Lung (tissue), 11 donors: ENCODE measurements at regions not wholly inside any gene's neighbourhood (a gene's known extent, or its start where the extent isn't known, plus 50 kb on each side); places are given as distances from the start of the nearest gene placed in this dataset.

Source experiments
- ATAC-seq: fragments of 200-7000 bp; cut with Tn5 transposase; one replicate; pipeline ENCODE4 v1.9.1; 2020; ENCODE audit warnings: moderate number of reproducible peaks; ENCODE audit not compliant: insufficient read depth, low FRiP score
- DNase-seq, 3 donors: peaks; one replicate each; pipeline ENCODE4 v3.0.0-alpha.2; 2013 to 2017
- H3K27ac ChIP-seq, 2 donors: one replicate each; pipeline ENCODE4 v1.5.1; 2013; ENCODE audit warnings: mild to moderate bottlenecking in 2 of 2, moderate library complexity in 2 of 2, control low read depth in 1 of 2, inconsistent platforms in 1 of 2, low read depth in 1 of 2, low read length in 1 of 2
- H3K27me3 ChIP-seq, 3 donors: one replicate each; pipeline ENCODE4 v1.5.1; 2013; ENCODE audit warnings: low read length in 2 of 3; ENCODE audit not compliant: control insufficient read depth in 3 of 3, insufficient read depth in 3 of 3
- H3K36me3 ChIP-seq, 4 donors: one replicate each; pipeline ENCODE4 v1.5.1; 2013; ENCODE audit warnings: low read length in 4 of 4, mild to moderate bottlenecking in 1 of 4, moderate library complexity in 1 of 4; ENCODE audit not compliant: control insufficient read depth in 4 of 4, insufficient read depth in 4 of 4
- H3K4me1 ChIP-seq, 5 donors: one replicate each; pipeline ENCODE4 v1.5.1; 2013; ENCODE audit warnings: low read length in 5 of 5, mild to moderate bottlenecking in 2 of 5, moderate library complexity in 1 of 5; ENCODE audit not compliant: control insufficient read depth in 5 of 5, insufficient read depth in 5 of 5
- H3K4me3 ChIP-seq: one replicate; pipeline ENCODE4 v1.5.1; 2013; ENCODE audit warnings: mild to moderate bottlenecking, control low read depth, moderate library complexity
- H3K9ac ChIP-seq, 2 donors: one replicate each; pipeline ENCODE4 v1.5.1; 2013; ENCODE audit warnings: low read length in 2 of 2, control low read depth in 1 of 2; ENCODE audit not compliant: insufficient read depth in 1 of 2
- H3K9me3 ChIP-seq, 4 donors: one replicate each; pipeline ENCODE4 v1.5.1; 2013; ENCODE audit warnings: low read length in 3 of 4, mild to moderate bottlenecking in 1 of 4, moderate library complexity in 1 of 4; ENCODE audit not compliant: control insufficient read depth in 4 of 4, insufficient read depth in 3 of 4
- WGBS, 2 donors: extraction: QIAGEN DNeasy Blood & Tissue Kit; methylation state at CpG; one replicate each; pipeline ENCODE4 v1.1.7; 2013; 5-methylcytosine and 5-hydroxymethylcytosine counted together
- TF ChIP-seq, protein P1 (sequence below): IDR thresholded peaks from 2 replicates; pipeline ENCODE4 v1.5.1; 2012; ENCODE audit warnings: mild to moderate bottlenecking; ENCODE audit errors: control extremely low read depth, extremely low read depth
- donor health status: control.
- donor health status: control.
- donor health status: Bipolar disorder and iron deficiency.
- donor health status: healthy.
- donor health status: DM: yes; HTN: yes; CAD: no.

DNA sequence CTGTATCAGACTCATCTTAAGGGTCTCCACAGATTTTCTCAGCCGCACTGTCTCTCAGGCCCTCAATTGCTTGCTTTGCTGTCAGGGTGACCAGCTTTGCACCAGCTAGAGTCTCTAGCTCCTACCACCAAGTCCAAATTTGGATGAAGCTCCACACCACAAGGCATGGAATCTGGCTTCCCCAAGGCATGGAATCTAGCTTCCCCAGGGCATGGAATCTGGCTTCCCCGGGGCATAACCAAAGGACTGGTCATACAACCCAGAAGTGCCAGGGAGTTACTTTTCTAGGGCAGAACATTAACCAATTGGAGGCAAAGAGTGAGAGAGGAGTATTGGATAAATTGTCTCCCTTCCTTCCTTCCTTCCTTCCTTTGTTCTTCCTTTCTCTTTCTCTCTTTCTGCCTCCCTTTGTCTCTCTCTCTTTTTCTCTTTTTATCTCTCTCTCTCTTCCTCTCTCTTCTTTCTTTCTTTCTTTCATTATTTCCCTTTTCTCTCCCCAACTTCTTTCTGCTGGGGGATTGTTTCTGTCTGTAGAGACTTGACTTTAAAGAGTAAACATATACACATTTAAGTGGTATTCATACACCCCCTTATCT lies 76.9 kb upstream of the HAO2 start:
- Histone ChIP-seq H3K9me3 (no peaks in the 10 kb centered on the region), H3K27me3 (no peaks in the 10 kb centered on the region), H3K4me3 (no peak overlapping the region), H3K4me1 (peaks cover 0 to 2% (median 0%) of the 10 kb centered on the region in 5 donors), H3K36me3 (no peaks in the 10 kb centered on the region), H3K9ac (no peak overlapping the region), H3K27ac (no peak overlapping the region)
- DNase-seq, result no peak
- TF ChIP-seq, protein P1, sequence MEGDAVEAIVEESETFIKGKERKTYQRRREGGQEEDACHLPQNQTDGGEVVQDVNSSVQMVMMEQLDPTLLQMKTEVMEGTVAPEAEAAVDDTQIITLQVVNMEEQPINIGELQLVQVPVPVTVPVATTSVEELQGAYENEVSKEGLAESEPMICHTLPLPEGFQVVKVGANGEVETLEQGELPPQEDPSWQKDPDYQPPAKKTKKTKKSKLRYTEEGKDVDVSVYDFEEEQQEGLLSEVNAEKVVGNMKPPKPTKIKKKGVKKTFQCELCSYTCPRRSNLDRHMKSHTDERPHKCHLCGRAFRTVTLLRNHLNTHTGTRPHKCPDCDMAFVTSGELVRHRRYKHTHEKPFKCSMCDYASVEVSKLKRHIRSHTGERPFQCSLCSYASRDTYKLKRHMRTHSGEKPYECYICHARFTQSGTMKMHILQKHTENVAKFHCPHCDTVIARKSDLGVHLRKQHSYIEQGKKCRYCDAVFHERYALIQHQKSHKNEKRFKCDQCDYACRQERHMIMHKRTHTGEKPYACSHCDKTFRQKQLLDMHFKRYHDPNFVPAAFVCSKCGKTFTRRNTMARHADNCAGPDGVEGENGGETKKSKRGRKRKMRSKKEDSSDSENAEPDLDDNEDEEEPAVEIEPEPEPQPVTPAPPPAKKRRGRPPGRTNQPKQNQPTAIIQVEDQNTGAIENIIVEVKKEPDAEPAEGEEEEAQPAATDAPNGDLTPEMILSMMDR, result no peak
- no peak for ATAC-seq
- 50 to 56% methylated on average over 2 of the region's 2 CpGs for WGBS, 2 donors

DNA sequence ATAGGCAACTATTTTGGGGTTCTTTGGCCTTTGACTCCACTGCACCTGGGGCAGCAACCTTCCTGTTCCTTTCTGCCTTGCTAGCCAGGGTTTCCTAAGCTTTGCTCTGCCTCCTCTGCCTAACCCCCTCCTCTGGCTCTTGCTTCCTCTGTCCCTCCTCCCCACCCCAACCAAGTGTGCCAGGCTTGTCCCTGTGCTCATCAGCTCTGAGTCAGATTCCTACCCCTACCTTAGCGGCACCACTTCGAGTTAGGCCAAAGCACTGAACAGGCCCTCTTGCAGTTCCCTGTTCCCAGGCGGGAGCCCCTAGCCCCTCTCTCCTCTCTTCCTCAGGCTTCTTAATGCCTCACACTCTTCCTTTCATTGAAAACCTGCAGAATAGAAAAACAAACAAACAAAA lies 74.8 kb upstream of the HAO2 start:
- DNase-seq (no peak), ATAC-seq (no peak)
- Histone ChIP-seq H3K4me3 (no peak overlapping the region), H3K27me3 (no peaks in the 10 kb centered on the region), H3K9ac (no peak overlapping the region), H3K4me1 (peaks cover 0 to 2% (median 0%) of the 10 kb centered on the region in 5 donors), H3K9me3 (no peaks in the 10 kb centered on the region), H3K36me3 (no peaks in the 10 kb centered on the region), H3K27ac (no peak overlapping the region)
- 74 to 77% methylated on average over 3 of the region's 3 CpGs for WGBS, 2 donors
- TF ChIP-seq, protein P1, result no peak

DNA sequence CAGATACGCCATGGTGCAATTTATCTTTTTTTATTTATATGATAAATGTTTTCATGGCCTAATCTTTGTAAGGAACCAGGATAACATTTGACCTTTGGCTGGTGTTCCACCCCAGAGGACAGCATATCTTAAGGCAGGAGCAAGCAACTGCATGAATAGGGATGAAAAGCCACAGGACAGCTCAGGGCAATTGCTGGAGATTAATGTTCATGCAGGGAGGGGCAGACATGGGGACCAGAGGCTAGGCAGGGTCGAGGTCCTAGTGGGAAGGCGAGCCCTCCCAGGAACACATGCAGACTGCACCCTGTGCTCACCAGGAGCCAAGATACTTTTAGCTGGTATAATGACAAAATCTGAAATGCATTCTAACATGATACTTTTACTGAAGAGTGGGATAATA lies 74.4 kb upstream of the HAO2 start:
- ATAC-seq (no peak), DNase-seq (no peak)
- no peak overlapping the region for H3K9ac ChIP-seq
- H3K9me3 ChIP-seq, result peaks cover 0 to 1% (median 0%) of the 10 kb centered on the region in 4 donors
- no peak overlapping the region for H3K4me3 ChIP-seq
- peaks cover 0 to 2% (median 0%) of the 10 kb centered on the region in 5 donors for H3K4me1 ChIP-seq
- no peak overlapping the region for H3K27ac ChIP-seq
- WGBS, 2 donors, result 72 to 78% methylated on average over 3 of the region's 3 CpGs
- TF ChIP-seq, protein P1, result no peak
- no peaks in the 10 kb centered on the region for H3K27me3 ChIP-seq
- no peaks in the 10 kb centered on the region for H3K36me3 ChIP-seq

DNA sequence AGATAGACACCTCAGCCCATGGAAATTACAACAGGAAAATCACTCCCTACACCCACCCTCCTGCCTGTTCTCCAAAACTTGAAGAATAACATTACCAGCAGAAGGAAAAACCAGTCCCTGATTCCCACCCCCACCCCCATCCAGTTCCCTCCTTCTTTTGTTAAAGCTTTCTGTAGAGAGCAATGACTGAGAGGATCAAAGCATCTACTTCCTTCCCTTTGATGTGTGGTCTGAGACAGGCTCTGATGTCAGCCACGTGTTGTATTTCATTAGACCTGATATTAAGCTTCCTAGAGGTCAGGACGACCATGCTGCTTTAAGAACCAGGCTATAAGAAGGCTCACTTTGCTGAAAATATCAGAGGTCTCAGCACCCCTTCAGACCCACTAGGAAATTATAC lies 73.9 kb upstream of the HAO2 start:
- 4 to 8% methylated on average over 2 of the region's 2 CpGs for WGBS, 2 donors

More for the DNA sequence above, 73.9 kb upstream of the HAO2 start:
- Histone ChIP-seq H3K27ac (no peak overlapping the region), H3K9ac (no peak overlapping the region), H3K9me3 (peaks cover 0 to 1% (median 0%) of the 10 kb centered on the region in 4 donors), H3K27me3 (no peaks in the 10 kb centered on the region), H3K4me3 (no peak overlapping the region), H3K36me3 (no peaks in the 10 kb centered on the region), H3K4me1 (peaks cover 0 to 2% (median 0%) of the 10 kb centered on the region in 5 donors)
- DNase-seq (peak in 2 of 3 donors; percentile 3 to 41), ATAC-seq (no peak)
- TF ChIP-seq, protein P1, result no peak
